ENCODE measurements at regions not wholly inside any gene's neighbourhood (a gene's known extent, or its start where the extent isn't known, plus 50 kb on each side); places are given as distances from the start of the nearest gene placed in this dataset.
"Not testable (repeated sequence)": the region's sequence is repeated elsewhere in the genome, so short reads cannot be mapped to it uniquely, and the experiment has no call there.

- DNase-seq (ENCODE audit: low read depth), result peak; percentile 5
Measured at GRCh38 chr3:28575746-28576613, 227.4 kb upstream of the AZI2 start.

GRCh38 chr3:28576614-28577200 is 228.1 kb upstream of the AZI2 start:
- no peak for DNase-seq (ENCODE audit: low read depth)

GRCh38 chr3:28577941-28578500 is 229.4 kb upstream of the AZI2 start:
- DNase-seq (ENCODE audit: low read depth), result no peak

GRCh38 chr3:28586325-28586724 is 237.7 kb upstream of the AZI2 start:
- no peak for DNase-seq (ENCODE audit: low read depth)

- no peak for DNase-seq (ENCODE audit: low read depth)
Measured at GRCh38 chr3:28587723-28588122, 239.1 kb upstream of the AZI2 start.

GRCh38 chr3:28590216-28590615 is 241.6 kb upstream of the AZI2 start:
- peak; percentile 4 for DNase-seq (ENCODE audit: low read depth)

- no peak for DNase-seq (ENCODE audit: low read depth)
Measured at GRCh38 chr3:28590860-28591259, 242.2 kb upstream of the AZI2 start.

- no peak for DNase-seq (ENCODE audit: low read depth)
Measured at GRCh38 chr3:28595372-28595771, 246.7 kb upstream of the AZI2 start.

- no peak for DNase-seq (ENCODE audit: low read depth)
Measured at GRCh38 chr3:28597452-28597851, 248.8 kb upstream of the AZI2 start.

- no peak for DNase-seq (ENCODE audit: low read depth)
Measured at GRCh38 chr3:28598165-28598564, 249.5 kb upstream of the AZI2 start.

GRCh38 chr3:28601291-28601690 is 252.7 kb upstream of the AZI2 start:
- no peak for DNase-seq (ENCODE audit: low read depth)

- no peak for DNase-seq (ENCODE audit: low read depth)
Measured at GRCh38 chr3:28606283-28606682, 257.7 kb upstream of the AZI2 start.

GRCh38 chr3:28612232-28612631 is 263.6 kb upstream of the AZI2 start:
- DNase-seq (ENCODE audit: low read depth), result no peak

GRCh38 chr3:28613511-28614106 is 265.0 kb upstream of the AZI2 start:
- no peak for DNase-seq (ENCODE audit: low read depth)

GRCh38 chr3:28615071-28615470 is 266.4 kb upstream of the AZI2 start:
- DNase-seq (ENCODE audit: low read depth), result no peak

GRCh38 chr3:28615971-28616370 is 267.3 kb upstream of the AZI2 start:
- no peak for DNase-seq (ENCODE audit: low read depth)

- no peak for DNase-seq (ENCODE audit: low read depth)
Measured at GRCh38 chr3:28617821-28618220, 269.2 kb upstream of the AZI2 start.

- DNase-seq (ENCODE audit: low read depth), result no peak
Measured at GRCh38 chr3:28623106-28623505, 274.5 kb upstream of the AZI2 start.

- no peak for DNase-seq (ENCODE audit: low read depth)
Measured at GRCh38 chr3:28624084-28624483, 275.5 kb upstream of the AZI2 start.

- not testable (repeated sequence) for DNase-seq (ENCODE audit: low read depth)
Measured at GRCh38 chr3:28627843-28628242, 279.2 kb upstream of the AZI2 start.

- DNase-seq (ENCODE audit: low read depth), result no peak
Measured at GRCh38 chr3:28634019-28634418, 285.4 kb upstream of the AZI2 start.

GRCh38 chr3:28637742-28638141 is 289.1 kb upstream of the AZI2 start:
- no peak for DNase-seq (ENCODE audit: low read depth)

- DNase-seq (ENCODE audit: low read depth), result no peak
Measured at GRCh38 chr3:28645149-28645548, 296.5 kb upstream of the AZI2 start.
